ENCODE measurements at regions not wholly inside any gene's neighbourhood (a gene's known extent, or its start where the extent isn't known, plus 50 kb on each side); places are given as distances from the start of the nearest gene placed in this dataset.

- Histone ChIP-seq H3K27me3 (ENCODE audit: insufficient read depth in 3 of 3, low read length in 2 of 3) (no peaks in the 10 kb centered on the region), H3K9me3 (no peaks in the 10 kb centered on the region), H3K27ac (no peak overlapping the region), H3K4me3 (no peak overlapping the region), H3K4me1 (no peaks in the 10 kb centered on the region), H3K36me3 (ENCODE audit: insufficient read depth in 1 of 2, low read depth in 1 of 2) (no peaks in the 10 kb centered on the region)
- ATAC-seq (no peak), DNase-seq (no peak)
- intact Hi-C loops (cut with DNase I) = no loop called here
- 81 to 83% (median 82%) methylated on average over 3 of the region's 3 CpGs for WGBS, 3 donors
- TF ChIP-seq CTCF (IDR thresholded peaks at IDR 0.05) = no peak
Measured at GRCh38 chr2:40823478-40823877, 371.6 kb upstream of the SLC8A1 start.

- TF ChIP-seq CTCF (IDR thresholded peaks at IDR 0.05) = no peak
- 69 to 74% (median 71%) methylated on average over 5 of the region's 5 CpGs for WGBS, 3 donors
Measured at GRCh38 chr2:40824278-40824677, 372.4 kb upstream of the SLC8A1 start.

GRCh38 chr2:40827392-40827791 lies 375.5 kb upstream of the SLC8A1 start:
- ATAC-seq (no peak), DNase-seq (no peak)
- no peaks in the 10 kb centered on the region for H3K36me3 ChIP-seq (ENCODE audit: insufficient read depth in 1 of 2, low read depth in 1 of 2)
- H3K27me3 ChIP-seq (ENCODE audit: insufficient read depth in 3 of 3, low read length in 2 of 3) = no peaks in the 10 kb centered on the region
- no peak for TF ChIP-seq CTCF (IDR thresholded peaks at IDR 0.05)
- H3K4me3 ChIP-seq = no peak overlapping the region
- H3K9me3 ChIP-seq = no peaks in the 10 kb centered on the region
- no peak overlapping the region for H3K27ac ChIP-seq
- intact Hi-C loops (cut with DNase I) = no loop called here
- no peaks in the 10 kb centered on the region for H3K4me1 ChIP-seq

More at GRCh38 chr2:40824278-40824677, 372.4 kb upstream of the SLC8A1 start:
- no peaks in the 10 kb centered on the region for H3K9me3 ChIP-seq
- H3K27me3 ChIP-seq (ENCODE audit: insufficient read depth in 3 of 3, low read length in 2 of 3) = no peaks in the 10 kb centered on the region
- H3K36me3 ChIP-seq (ENCODE audit: insufficient read depth in 1 of 2, low read depth in 1 of 2) = no peaks in the 10 kb centered on the region
- no peak overlapping the region for H3K4me3 ChIP-seq
- no peak overlapping the region for H3K27ac ChIP-seq
- no peaks in the 10 kb centered on the region for H3K4me1 ChIP-seq
- intact Hi-C loops (cut with DNase I) = no loop called here
- no peak for DNase-seq
- ATAC-seq = no peak

GRCh38 chr2:40831321-40831873 lies 379.5 kb upstream of the SLC8A1 start:
- ATAC-seq = no peak
- WGBS, 3 donors = 47 to 63% (median 59%) methylated on average over 3 of the region's 3 CpGs
- intact Hi-C loops (cut with DNase I) = no loop called here
- H3K27me3 ChIP-seq (ENCODE audit: insufficient read depth in 3 of 3, low read length in 2 of 3) = peaks cover 0 to 3% (median 0%) of the 10 kb centered on the region in 3 donors
- no peaks in the 10 kb centered on the region for H3K9me3 ChIP-seq
- no peak for TF ChIP-seq CTCF (IDR thresholded peaks at IDR 0.05)
- H3K27ac ChIP-seq = no peak overlapping the region
- H3K4me1 ChIP-seq = no peaks in the 10 kb centered on the region
- no peaks in the 10 kb centered on the region for H3K36me3 ChIP-seq (ENCODE audit: insufficient read depth in 1 of 2, low read depth in 1 of 2)
- DNase-seq = no peak
- H3K4me3 ChIP-seq = no peak overlapping the region

- DNase-seq (no peak), ATAC-seq (no peak)
- H3K4me1 ChIP-seq = no peaks in the 10 kb centered on the region
- intact Hi-C loops (cut with DNase I) = no loop called here
- no peak for TF ChIP-seq CTCF (IDR thresholded peaks at IDR 0.05)
- H3K27ac ChIP-seq = no peak overlapping the region
- no peaks in the 10 kb centered on the region for H3K27me3 ChIP-seq (ENCODE audit: insufficient read depth in 3 of 3, low read length in 2 of 3)
- no peaks in the 10 kb centered on the region for H3K9me3 ChIP-seq
- H3K36me3 ChIP-seq (ENCODE audit: insufficient read depth in 1 of 2, low read depth in 1 of 2) = no peaks in the 10 kb centered on the region
- no peak overlapping the region for H3K4me3 ChIP-seq
- WGBS, 3 donors = 86 to 92% (median 92%) methylated on average over 2 of the region's 2 CpGs
Measured at GRCh38 chr2:40841856-40842255, 390.0 kb upstream of the SLC8A1 start.
